ENCODE measurements at regions not wholly inside any gene's neighbourhood (a gene's known extent, or its start where the extent isn't known, plus 50 kb on each side); places are given as distances from the start of the nearest gene placed in this dataset.

DNA sequence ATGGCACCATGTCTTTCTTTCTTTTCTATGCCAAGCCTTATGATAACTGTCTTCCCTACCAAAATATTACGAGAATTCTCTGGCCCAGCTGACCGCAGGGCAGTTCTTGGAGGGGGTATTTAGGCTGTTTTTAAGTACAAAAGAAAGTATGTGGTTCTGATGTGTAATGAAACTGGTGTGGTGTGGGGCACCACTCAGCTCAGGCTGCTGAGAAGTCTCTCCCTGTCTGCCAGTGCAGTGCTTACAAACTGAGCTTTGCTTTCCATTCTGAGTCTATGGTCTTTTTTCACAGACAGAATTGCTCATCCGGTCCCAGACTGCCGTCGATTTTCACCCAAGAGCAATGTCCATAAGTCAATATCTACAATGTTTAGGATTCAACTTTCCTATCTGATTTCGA is 847.6 kb downstream of the NTRK3 start:
- no peak overlapping the region for H3K4me3 ChIP-seq
- no peaks in the 10 kb centered on the region for H3K4me1 ChIP-seq
- H3K27ac ChIP-seq = no peak overlapping the region
- TF ChIP-seq CTCF (IDR thresholded peaks at IDR 0.05 in 4 of 5, conservative IDR thresholded peaks at IDR 0.05 in 1 of 5) = no peak
- TF ChIP-seq POLR2A (IDR thresholded peaks at IDR 0.05) = no peak
- H3K36me3 ChIP-seq = no peaks in the 10 kb centered on the region
- intact Hi-C loops (cut with DNase I; ENCODE audit: low total_unique reads) (no loop called here), in situ Hi-C loops (cut with MboI; ENCODE audit: low sequenced_read_pairs in 4 of 4) (no loop called here)
- ATAC-seq (no peak), DNase-seq (no peak)
- H3K9me3 ChIP-seq = no peaks in the 10 kb centered on the region
- H3K27me3 ChIP-seq = no peaks in the 10 kb centered on the region

DNA sequence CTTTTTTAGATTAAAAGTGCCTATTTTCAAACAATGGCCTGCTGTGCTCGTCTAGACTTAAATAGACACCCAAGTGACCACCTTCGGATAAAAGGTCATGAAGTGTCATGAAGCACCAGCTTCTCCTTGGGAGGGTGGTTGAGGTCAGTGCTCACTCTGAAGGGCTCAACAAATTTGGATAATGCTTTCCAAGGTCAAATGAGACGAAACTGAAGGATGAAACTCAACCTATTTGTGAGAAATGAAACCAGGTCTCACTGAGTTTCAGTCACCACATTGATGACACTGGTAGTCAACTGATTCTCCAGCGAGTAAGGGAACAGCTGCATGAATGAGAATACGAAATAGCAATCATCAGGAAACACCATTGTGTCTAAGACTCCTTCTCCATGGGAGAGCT is 852.6 kb downstream of the NTRK3 start:
- intact Hi-C loops (cut with DNase I; ENCODE audit: low total_unique reads) = no loop called here
- Histone ChIP-seq H3K4me1 (no peaks in the 10 kb centered on the region), H3K4me3 (no peak overlapping the region), H3K27me3 (no peaks in the 10 kb centered on the region), H3K36me3 (no peaks in the 10 kb centered on the region), H3K27ac (no peak overlapping the region), H3K9me3 (no peaks in the 10 kb centered on the region)
- ATAC-seq = no peak
- TF ChIP-seq POLR2A (IDR thresholded peaks at IDR 0.05) = no peak
- TF ChIP-seq CTCF (IDR thresholded peaks at IDR 0.05 in 4 of 5, conservative IDR thresholded peaks at IDR 0.05 in 1 of 5) = no peak
- DNase-seq = no peak
- in situ Hi-C loops (cut with MboI; ENCODE audit: low sequenced_read_pairs in 4 of 4) = no loop called here

- intact Hi-C loops (cut with DNase I; ENCODE audit: low total_unique reads) (no loop called here), in situ Hi-C loops (cut with MboI; ENCODE audit: low sequenced_read_pairs in 4 of 4) (no loop called here)
- Histone ChIP-seq H3K4me1 (no peaks in the 10 kb centered on the region), H3K27ac (no peak overlapping the region), H3K36me3 (no peaks in the 10 kb centered on the region), H3K4me3 (no peak overlapping the region), H3K9me3 (no peaks in the 10 kb centered on the region), H3K27me3 (no peaks in the 10 kb centered on the region)
- ATAC-seq (no peak), DNase-seq (no peak)
- no peak for TF ChIP-seq POLR2A (IDR thresholded peaks at IDR 0.05)
- TF ChIP-seq CTCF (IDR thresholded peaks at IDR 0.05 in 4 of 5, conservative IDR thresholded peaks at IDR 0.05 in 1 of 5) = no peak
Observed at GRCh38 chr15:87401973-87402372, 854.6 kb downstream of the NTRK3 start.

- intact Hi-C loops (cut with DNase I; ENCODE audit: low total_unique reads) (no loop called here), in situ Hi-C loops (cut with MboI; ENCODE audit: low sequenced_read_pairs in 4 of 4) (no loop called here)
- H3K4me3 ChIP-seq = no peak overlapping the region
- H3K27me3 ChIP-seq = no peaks in the 10 kb centered on the region
- no peaks in the 10 kb centered on the region for H3K4me1 ChIP-seq
- H3K27ac ChIP-seq = no peak overlapping the region
- no peaks in the 10 kb centered on the region for H3K9me3 ChIP-seq
- DNase-seq (no peak), ATAC-seq (no peak)
- no peak for TF ChIP-seq CTCF (IDR thresholded peaks at IDR 0.05 in 4 of 5, conservative IDR thresholded peaks at IDR 0.05 in 1 of 5)
- TF ChIP-seq POLR2A (IDR thresholded peaks at IDR 0.05) = no peak
- no peaks in the 10 kb centered on the region for H3K36me3 ChIP-seq
Observed at GRCh38 chr15:87394676-87395075, 861.9 kb downstream of the NTRK3 start.

- ATAC-seq = no peak
- Histone ChIP-seq H3K4me3 (no peak overlapping the region), H3K4me1 (no peaks in the 10 kb centered on the region), H3K9me3 (no peaks in the 10 kb centered on the region), H3K27me3 (no peaks in the 10 kb centered on the region), H3K36me3 (no peaks in the 10 kb centered on the region), H3K27ac (no peak overlapping the region)
- in situ Hi-C loops (cut with MboI; ENCODE audit: low sequenced_read_pairs in 4 of 4) = no loop called here
- no peak for TF ChIP-seq CTCF (IDR thresholded peaks at IDR 0.05 in 4 of 5, conservative IDR thresholded peaks at IDR 0.05 in 1 of 5)
- no peak for TF ChIP-seq POLR2A (IDR thresholded peaks at IDR 0.05)
- intact Hi-C loops (cut with DNase I; ENCODE audit: low total_unique reads) = no loop called here
- DNase-seq = no peak
Observed at GRCh38 chr15:87387766-87388165, 868.8 kb downstream of the NTRK3 start.
